Dendritic cell treated with granulocyte-macrophage colony-stimulating factor and Interleukin-4, amounts not matched to agents 40 ng/mL and 50 ng/mL, for 4 days (primary cell): ENCODE measurements at regions not wholly inside any gene's neighbourhood (a gene's known extent, or its start where the extent isn't known, plus 50 kb on each side); places are given as distances from the start of the nearest gene placed in this dataset.

Experiments
- H3K27ac Mint-ChIP-seq: one replicate; pipeline ENCODE4 v1.8.0; 2022; ENCODE audit warnings: mild to moderate bottlenecking, mixed read lengths
- H3K27me3 Mint-ChIP-seq: one replicate; pipeline ENCODE4 v1.8.0; 2022; ENCODE audit warnings: mild to moderate bottlenecking, mixed read lengths
- H3K36me3 Mint-ChIP-seq: one replicate; pipeline ENCODE4 v1.8.0; 2022; ENCODE audit warnings: low read depth, mixed read lengths
- H3K4me1 Mint-ChIP-seq: one replicate; pipeline ENCODE4 v1.8.0; 2022; ENCODE audit warnings: low read depth, mixed read lengths
- H3K4me3 Mint-ChIP-seq: one replicate; pipeline ENCODE4 v1.8.0; 2022; ENCODE audit warnings: mild to moderate bottlenecking, moderate library complexity, mixed read lengths
- H3K9me3 Mint-ChIP-seq: one replicate; pipeline ENCODE4 v1.8.0; 2022; ENCODE audit warnings: mixed read lengths
- intact Hi-C: fragments of 100-400 bp; cut with micrococcal nuclease; formaldehyde crosslinking; loops from one replicate; pipeline ENCODE4 v1.15.0; 2022

GRCh38 chr15:25932696-25933095, 69.6 kb upstream of the ATP10A start:
- Mint-ChIP-seq H3K36me3 (no peaks in the 10 kb centered on the region), H3K27me3 (peaks cover 37% of the 10 kb centered on the region), H3K4me3 (no peak overlapping the region), H3K4me1 (peaks cover 18% of the 10 kb centered on the region), H3K27ac (no peak overlapping the region), H3K9me3 (peaks cover 22% of the 10 kb centered on the region)
- intact Hi-C loops: loop anchor here (5.0 kb wide), 1 partner anchor 425 kb away; no protein-coding TSS in a partner anchor

- peaks cover 39% of the 10 kb centered on the region for H3K27me3 Mint-ChIP-seq
- H3K9me3 Mint-ChIP-seq: peaks cover 22% of the 10 kb centered on the region
- H3K36me3 Mint-ChIP-seq: no peaks in the 10 kb centered on the region
- intact Hi-C loops: loop anchor here (5.0 kb wide), 1 partner anchor 425 kb away; no protein-coding TSS in a partner anchor
- peaks cover 18% of the 10 kb centered on the region for H3K4me1 Mint-ChIP-seq
- H3K4me3 Mint-ChIP-seq: no peak overlapping the region
- H3K27ac Mint-ChIP-seq: no peak overlapping the region
Observed at GRCh38 chr15:25931851-25932250, 68.7 kb upstream of the ATP10A start.

GRCh38 chr15:25930931-25931330, 67.8 kb upstream of the ATP10A start:
- Mint-ChIP-seq H3K4me1 (peaks cover 18% of the 10 kb centered on the region), H3K27ac (no peak overlapping the region), H3K27me3 (peaks cover 39% of the 10 kb centered on the region), H3K36me3 (no peaks in the 10 kb centered on the region), H3K4me3 (no peak overlapping the region), H3K9me3 (peaks cover 22% of the 10 kb centered on the region)
- intact Hi-C loops: loop anchor here (5.0 kb wide), 1 partner anchor 424 kb away; no protein-coding TSS in a partner anchor
